ENCODE measurements at regions not wholly inside any gene's neighbourhood (a gene's known extent, or its start where the extent isn't known, plus 50 kb on each side); places are given as distances from the start of the nearest gene placed in this dataset.

DNA sequence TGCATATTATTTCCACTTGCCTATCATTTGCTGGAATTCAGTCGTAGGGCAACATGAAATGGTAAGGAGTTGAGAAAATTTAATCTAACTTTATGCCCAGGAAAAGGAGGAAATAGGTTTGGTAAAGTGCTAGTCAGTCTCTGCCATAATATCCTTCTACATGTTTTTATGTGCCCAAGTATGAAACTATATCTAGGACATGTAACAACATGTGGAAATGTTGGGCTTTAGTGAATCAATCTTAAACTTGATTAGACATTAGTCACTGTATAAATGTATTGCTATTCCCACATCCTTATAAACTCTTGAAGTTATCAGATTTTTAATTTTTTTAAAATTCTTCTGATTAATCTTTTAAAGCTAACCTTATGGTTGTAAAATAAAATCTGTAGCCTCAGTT is 204.7 kb upstream of the ZRANB2 start:
- TF ChIP-seq SUZ12 (IDR thresholded peaks at IDR 0.05; ENCODE audit: extremely low read depth, insufficient read depth, insufficient read length) (no peak), ZNF274 (IDR thresholded peaks at IDR 0.05; ENCODE audit: low read depth, low read length) (no peak), YY1 (IDR thresholded peaks at IDR 0.05; ENCODE audit: insufficient read depth, insufficient read length) (no peak)
